Esophagus squamous epithelium (tissue), 5 donors: ENCODE measurements at regions not wholly inside any gene's neighbourhood (a gene's known extent, or its start where the extent isn't known, plus 50 kb on each side); places are given as distances from the start of the nearest gene placed in this dataset.

ENCODE experiments used
- DNase-seq: peaks from one replicate; lab custom pipeline; 2025; lab: John Stamatoyannopoulos, UW
- H3K27ac ChIP-seq, 4 donors: fragments of 200-600 bp; sonication (generic); one replicate each; pipeline ENCODE4 v1.5.1; 2016 to 2019; ENCODE audit warnings: mild to moderate bottlenecking in 1 of 4
- H3K27me3 ChIP-seq, 4 donors: fragments of 200-600 bp; sonication (generic); 1 replicate in 3 of 4; 2 replicates in 1 of 4; pipeline versions ENCODE4 v1.5.1 to v1.6.0; 2017 to 2021; ENCODE audit warnings: antibody characterized with exemption in 1 of 4
- H3K36me3 ChIP-seq, 3 donors: fragments of 200-600 bp; sonication (generic); one replicate each; pipeline ENCODE4 v1.5.1; 2016 to 2019
- H3K4me1 ChIP-seq, 3 donors: fragments of 200-600 bp; sonication (generic); one replicate each; pipeline ENCODE4 v1.5.1; 2017 to 2019
- H3K4me3 ChIP-seq, 4 donors: fragments of 200-600 bp; sonication (generic); 1 replicate in 3 of 4; 2 replicates in 1 of 4; pipeline ENCODE4 v1.5.1; 2016 to 2019; ENCODE audit warnings: mild to moderate bottlenecking in 2 of 4, moderate library complexity in 1 of 4
- H3K9me3 ChIP-seq, 3 donors: fragments of 200-600 bp; sonication (generic); one replicate each; pipeline ENCODE4 v1.5.1; 2016 to 2019
- POLR2A ChIP-seq, 4 donors: fragments of 450-650 bp; IDR thresholded peaks; one replicate each; pipeline ENCODE4 v1.6.1; 2017; ENCODE audit warnings: antibody characterized with exemption in 4 of 4, mild to moderate bottlenecking in 4 of 4, moderate library complexity in 3 of 4
- WGBS, 2 donors: methylation state at CpG; one replicate each; pipeline ENCODE4 v1.1.5; 2018; 5-methylcytosine and 5-hydroxymethylcytosine counted together
- intact Hi-C: fragments of 100-400 bp; cut with DNase I; formaldehyde crosslinking; loops from one replicate; pipeline ENCODE4 v1.15.0; 2022
- TF ChIP-seq, protein P1 (sequence below), 6 experiments: fragments of 450-650 bp in 4 of 6; fragments of 200-600 bp in 2 of 6; sonication (generic) in 2 of 6; IDR thresholded peaks; one replicate each; pipeline ENCODE4 v1.5.1; 2016 to 2019; ENCODE audit warnings: antibody characterized with exemption in 6 of 6, mild to moderate bottlenecking in 4 of 6, moderate library complexity in 4 of 6
- donor health status: DM: yes; HTN: yes; CAD: no.

DNA sequence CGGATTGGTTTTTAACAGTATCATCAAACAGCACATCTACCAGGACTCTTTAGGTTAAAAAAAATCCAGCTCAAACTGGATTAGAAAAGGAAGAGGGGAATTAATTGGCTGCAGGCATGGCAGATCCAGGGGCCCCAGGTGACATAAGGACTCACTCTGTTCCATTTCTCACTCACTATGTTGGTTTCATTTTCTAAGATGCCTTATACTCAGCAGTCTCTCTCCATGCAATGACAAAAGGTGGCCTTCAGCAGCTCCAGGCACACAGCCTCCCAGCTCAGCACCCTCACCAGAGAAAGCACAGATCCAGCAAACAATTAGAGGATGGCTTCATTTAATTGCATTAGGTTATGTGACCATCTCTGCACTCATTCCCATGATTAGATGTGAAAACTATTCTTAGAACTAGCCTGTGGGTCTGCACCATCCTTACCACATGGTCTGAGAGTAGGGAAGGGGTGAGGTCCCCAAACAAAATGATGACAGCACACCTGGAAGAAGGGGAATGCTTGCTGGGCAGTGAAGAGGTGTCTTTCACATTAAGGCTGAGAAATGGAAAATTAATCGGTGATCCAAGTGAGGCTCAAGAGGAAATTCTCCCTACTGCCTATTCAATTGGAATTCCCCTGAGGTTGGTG, 243.1 kb downstream of the CDH26 start:
- DNase-seq: no peak
- H3K36me3 ChIP-seq: no peaks in the 10 kb centered on the region

DNA sequence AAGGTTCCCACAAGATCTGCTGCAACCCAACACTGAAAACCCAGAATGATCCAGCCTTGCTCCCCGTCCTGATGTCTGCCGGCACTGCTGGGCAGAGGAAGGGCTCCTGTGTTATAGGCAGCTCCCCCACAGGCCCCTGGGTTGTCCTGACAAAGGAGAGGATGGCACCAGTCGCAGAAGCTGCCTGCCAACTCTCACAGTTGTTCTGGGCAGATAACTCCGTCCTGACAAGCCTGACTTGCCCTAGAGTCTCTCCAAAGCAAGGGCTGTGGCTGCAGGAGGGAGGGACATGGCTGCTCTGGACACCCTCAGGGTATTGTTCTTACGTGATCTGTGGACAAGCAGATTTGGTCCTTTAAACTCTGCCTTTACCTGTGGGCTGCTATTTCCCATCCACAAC, 243.8 kb downstream of the CDH26 start:
- 17 to 46% methylated on average over 1 to 2 of the region's 5 CpGs for WGBS, 2 donors
- intact Hi-C loops: no loop called here
- Histone ChIP-seq H3K27me3 (peaks cover 0 to 7% (median 0%) of the 10 kb centered on the region in 4 donors), H3K9me3 (no peaks in the 10 kb centered on the region), H3K4me1 (no peaks in the 10 kb centered on the region), H3K4me3 (no peak overlapping the region), H3K27ac (no peak overlapping the region), H3K36me3 (no peaks in the 10 kb centered on the region)
- TF ChIP-seq, protein P1, sequence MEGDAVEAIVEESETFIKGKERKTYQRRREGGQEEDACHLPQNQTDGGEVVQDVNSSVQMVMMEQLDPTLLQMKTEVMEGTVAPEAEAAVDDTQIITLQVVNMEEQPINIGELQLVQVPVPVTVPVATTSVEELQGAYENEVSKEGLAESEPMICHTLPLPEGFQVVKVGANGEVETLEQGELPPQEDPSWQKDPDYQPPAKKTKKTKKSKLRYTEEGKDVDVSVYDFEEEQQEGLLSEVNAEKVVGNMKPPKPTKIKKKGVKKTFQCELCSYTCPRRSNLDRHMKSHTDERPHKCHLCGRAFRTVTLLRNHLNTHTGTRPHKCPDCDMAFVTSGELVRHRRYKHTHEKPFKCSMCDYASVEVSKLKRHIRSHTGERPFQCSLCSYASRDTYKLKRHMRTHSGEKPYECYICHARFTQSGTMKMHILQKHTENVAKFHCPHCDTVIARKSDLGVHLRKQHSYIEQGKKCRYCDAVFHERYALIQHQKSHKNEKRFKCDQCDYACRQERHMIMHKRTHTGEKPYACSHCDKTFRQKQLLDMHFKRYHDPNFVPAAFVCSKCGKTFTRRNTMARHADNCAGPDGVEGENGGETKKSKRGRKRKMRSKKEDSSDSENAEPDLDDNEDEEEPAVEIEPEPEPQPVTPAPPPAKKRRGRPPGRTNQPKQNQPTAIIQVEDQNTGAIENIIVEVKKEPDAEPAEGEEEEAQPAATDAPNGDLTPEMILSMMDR (IDR thresholded peaks at IDR 0.05): no peak
- TF ChIP-seq POLR2A (IDR thresholded peaks at IDR 0.05): no peak
- DNase-seq: no peak

More for the DNA sequence above, 243.1 kb downstream of the CDH26 start:
- intact Hi-C loops: no loop called here
- TF ChIP-seq, protein P1 (IDR thresholded peaks at IDR 0.05): no peak
- TF ChIP-seq POLR2A (IDR thresholded peaks at IDR 0.05): no peak
- H3K27me3 ChIP-seq: peaks cover 0 to 4% (median 0%) of the 10 kb centered on the region in 4 donors
- no peak overlapping the region for H3K4me3 ChIP-seq
- H3K27ac ChIP-seq: no peak overlapping the region
- H3K9me3 ChIP-seq: no peaks in the 10 kb centered on the region
- H3K4me1 ChIP-seq: no peaks in the 10 kb centered on the region
- WGBS, 2 donors: 67 to 83% methylated on average over 2 of the region's 2 CpGs

DNA sequence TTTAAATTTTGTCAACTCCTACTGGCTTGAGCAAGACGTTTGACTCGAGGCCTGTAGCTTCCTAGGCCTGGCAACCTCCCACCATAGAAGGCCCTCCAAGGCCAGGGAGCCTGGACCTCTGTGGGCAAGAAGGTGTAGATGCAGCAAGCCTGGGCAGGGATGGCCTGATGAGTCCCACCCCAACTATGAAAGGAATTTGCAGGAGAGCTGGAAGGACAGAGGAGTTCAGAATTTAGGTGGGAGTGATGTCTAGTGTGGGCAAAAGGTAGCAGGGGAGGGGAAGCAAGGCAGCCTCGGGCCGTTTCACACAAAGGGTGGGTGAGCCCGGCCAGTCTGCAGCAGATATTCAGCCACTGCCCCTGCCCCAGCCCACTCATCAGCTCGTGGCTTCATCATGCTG, 245.2 kb downstream of the CDH26 start:
- no peak for TF ChIP-seq POLR2A (IDR thresholded peaks at IDR 0.05)
- TF ChIP-seq, protein P1 (IDR thresholded peaks at IDR 0.05): no peak
- Histone ChIP-seq H3K4me3 (no peak overlapping the region), H3K4me1 (no peaks in the 10 kb centered on the region), H3K36me3 (no peaks in the 10 kb centered on the region), H3K27ac (no peak overlapping the region), H3K9me3 (no peaks in the 10 kb centered on the region), H3K27me3 (peaks cover 0 to 7% (median 0%) of the 10 kb centered on the region in 4 donors)
- DNase-seq: no peak
- 38 to 52% methylated on average over 5 of the region's 6 CpGs for WGBS, 2 donors
- intact Hi-C loops: no loop called here

DNA sequence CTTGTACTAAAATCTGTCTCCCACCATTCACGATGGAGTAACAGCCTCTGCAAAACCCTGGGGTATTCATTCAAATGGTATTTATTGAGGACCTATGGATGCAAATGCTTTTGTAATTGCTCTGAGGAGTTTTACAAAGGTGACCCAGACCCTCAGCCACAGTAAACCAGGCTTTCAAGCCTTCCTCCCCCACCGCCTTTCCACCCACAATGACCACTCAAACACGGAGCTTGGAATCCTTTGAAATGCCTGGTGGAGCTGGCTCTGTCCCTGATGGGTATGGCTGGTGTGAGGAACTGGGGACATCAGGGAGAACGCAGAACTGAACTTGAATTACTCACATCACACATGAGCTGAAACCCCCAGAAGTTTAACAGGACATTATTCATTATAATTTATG, 246.4 kb downstream of the CDH26 start:
- Histone ChIP-seq H3K9me3 (no peaks in the 10 kb centered on the region), H3K4me1 (no peaks in the 10 kb centered on the region), H3K27ac (no peak overlapping the region), H3K36me3 (no peaks in the 10 kb centered on the region), H3K27me3 (peaks cover 0 to 7% (median 0%) of the 10 kb centered on the region in 4 donors), H3K4me3 (no peak overlapping the region)
- no peak for DNase-seq
- intact Hi-C loops: no loop called here
- 73 to 81% methylated on average over 4 of the region's 4 CpGs for WGBS, 2 donors
- no peak for TF ChIP-seq POLR2A (IDR thresholded peaks at IDR 0.05)
- TF ChIP-seq, protein P1 (IDR thresholded peaks at IDR 0.05): no peak

DNA sequence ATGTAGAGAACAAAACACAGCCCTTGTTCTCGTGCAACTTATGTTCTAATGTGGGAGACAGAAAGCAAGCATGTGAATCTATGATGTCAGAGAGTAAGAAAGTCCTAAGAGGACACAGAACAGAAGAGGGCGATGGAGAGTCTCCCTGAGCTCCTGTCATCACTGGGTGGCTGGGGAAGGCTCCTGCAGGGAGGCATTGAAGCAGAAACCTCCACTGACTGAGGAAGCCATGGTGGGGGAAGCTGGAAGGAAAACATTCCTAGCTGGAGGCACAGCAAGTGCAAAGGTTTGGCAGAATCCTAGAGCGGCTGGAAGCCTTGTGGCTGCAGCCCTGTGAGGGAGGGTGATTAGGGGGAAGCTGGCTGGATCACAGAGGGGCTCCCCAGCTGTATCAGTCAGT, 248.0 kb downstream of the CDH26 start:
- no peak overlapping the region for H3K27ac ChIP-seq
- TF ChIP-seq, protein P1 (IDR thresholded peaks at IDR 0.05): peak in 1 of 6 experiments; percentile 33
- no peak for TF ChIP-seq POLR2A (IDR thresholded peaks at IDR 0.05)
- no peaks in the 10 kb centered on the region for H3K36me3 ChIP-seq
- H3K4me1 ChIP-seq: peaks cover 0 to 4% (median 0%) of the 10 kb centered on the region in 3 donors
- H3K9me3 ChIP-seq: no peaks in the 10 kb centered on the region
- WGBS, 2 donors: 34 to 36% methylated on average over 2 to 3 of the region's 3 CpGs
- intact Hi-C loops: no loop called here
- no peak overlapping the region for H3K4me3 ChIP-seq
- peaks cover 0 to 15% (median 0%) of the 10 kb centered on the region in 4 donors for H3K27me3 ChIP-seq
- no peak for DNase-seq
